Activated CD8-positive, alpha-beta memory T cell treated with anti-CD3 and anti-CD28 coated beads for 36 hours (primary cell): ENCODE measurements at regions not wholly inside any gene's neighbourhood (a gene's known extent, or its start where the extent isn't known, plus 50 kb on each side); places are given as distances from the start of the nearest gene placed in this dataset.

ENCODE experiments used
- CTCF ChIA-PET: fragments of 350-600 bp; sonication (Branson Sonifier 250); formaldehyde crosslinking; loops from one replicate; lab custom pipeline; 2021; ENCODE audit warnings: antibody characterized with exemption; lab: Charles Lee
- POLR2A ChIA-PET: fragments of 350-600 bp; sonication (Branson Sonifier 250); formaldehyde crosslinking; loops from one replicate; lab custom pipeline; 2021; ENCODE audit warnings: antibody characterized with exemption; lab: Charles Lee

- ChIA-PET CTCF (no interaction called here), POLR2A (no interaction called here)
Observed at GRCh38 chr6:50102676-50103075, 52.9 kb upstream of the DEFB112 start.

- ChIA-PET CTCF (no interaction called here), POLR2A (no interaction called here)
Observed at GRCh38 chr6:50110587-50110986, 60.9 kb upstream of the DEFB112 start.

GRCh38 chr6:50112981-50113857, 63.5 kb upstream of the DEFB112 start:
- ChIA-PET POLR2A (no interaction called here), CTCF (no interaction called here)

- ChIA-PET POLR2A (no interaction called here), CTCF (no interaction called here)
Observed at GRCh38 chr6:50116390-50116789, 66.7 kb upstream of the DEFB112 start.

- CTCF ChIA-PET, result no interaction called here
- POLR2A ChIA-PET, result no interaction called here
Observed at GRCh38 chr6:50116797-50117542, 67.2 kb upstream of the DEFB112 start.

- POLR2A ChIA-PET, result no interaction called here
- CTCF ChIA-PET, result no interaction called here
Observed at GRCh38 chr6:50120300-50120699, 70.6 kb upstream of the DEFB112 start.

GRCh38 chr6:50123688-50124087, 74.0 kb upstream of the DEFB112 start:
- ChIA-PET POLR2A (no interaction called here), CTCF (no interaction called here)

GRCh38 chr6:50124572-50124971, 74.8 kb upstream of the DEFB112 start:
- POLR2A ChIA-PET, result no interaction called here

GRCh38 chr6:50128420-50129005, 78.8 kb upstream of the DEFB112 start:
- POLR2A ChIA-PET, result no interaction called here
- CTCF ChIA-PET, result no interaction called here

More at GRCh38 chr6:50124572-50124971, 74.8 kb upstream of the DEFB112 start:
- CTCF ChIA-PET, result no interaction called here

- ChIA-PET CTCF (no interaction called here), POLR2A (no interaction called here)
Observed at GRCh38 chr6:50135968-50136367, 86.2 kb upstream of the DEFB112 start.

- ChIA-PET POLR2A (no interaction called here), CTCF (no interaction called here)
Observed at GRCh38 chr6:50141100-50141499, 91.4 kb upstream of the DEFB112 start.

- ChIA-PET CTCF (interaction anchor here (1.0 kb wide), 1 partner anchor 14 kb away, joined by 3 read pairs; no protein-coding TSS in a partner anchor), POLR2A (no interaction called here)
Observed at GRCh38 chr6:50143011-50143719, 93.4 kb upstream of the DEFB112 start.

- POLR2A ChIA-PET, result no interaction called here
- CTCF ChIA-PET, result no interaction called here
Observed at GRCh38 chr6:50145125-50145524, 95.4 kb upstream of the DEFB112 start.

GRCh38 chr6:50147371-50147770, 97.6 kb upstream of the DEFB112 start:
- CTCF ChIA-PET, result no interaction called here
- POLR2A ChIA-PET, result no interaction called here

- ChIA-PET POLR2A (no interaction called here), CTCF (no interaction called here)
Observed at GRCh38 chr6:50180646-50181045, 130.9 kb upstream of the DEFB112 start.

GRCh38 chr6:50185006-50185405, 135.3 kb upstream of the DEFB112 start:
- ChIA-PET CTCF (no interaction called here), POLR2A (no interaction called here)

GRCh38 chr6:50187351-50187921, 137.7 kb upstream of the DEFB112 start:
- CTCF ChIA-PET, result no interaction called here
- POLR2A ChIA-PET, result no interaction called here

- POLR2A ChIA-PET, result no interaction called here
- CTCF ChIA-PET, result no interaction called here
Observed at GRCh38 chr6:50198245-50198644, 148.5 kb upstream of the DEFB112 start.

- POLR2A ChIA-PET, result no interaction called here
Observed at GRCh38 chr6:50202766-50203165, 153.0 kb upstream of the DEFB112 start.

GRCh38 chr6:50211582-50211981, 161.9 kb upstream of the DEFB112 start:
- ChIA-PET CTCF (no interaction called here), POLR2A (no interaction called here)

More at GRCh38 chr6:50202766-50203165, 153.0 kb upstream of the DEFB112 start:
- CTCF ChIA-PET, result no interaction called here
